HEK293T (cell line): ENCODE measurements at regions not wholly inside any gene's neighbourhood (a gene's known extent, or its start where the extent isn't known, plus 50 kb on each side); places are given as distances from the start of the nearest gene placed in this dataset.

Experiments used
- CTCF ChIA-PET: fragments of 350-600 bp; formaldehyde crosslinking; extraction: SDS; loops from one replicate; lab custom pipeline; 2021; ENCODE audit warnings: antibody characterized with exemption, inconsistent platforms; lab: Yijun Ruan, JAX
- POLR2A ChIA-PET: fragments of 350-600 bp; formaldehyde crosslinking; extraction: SDS; loops from one replicate; lab custom pipeline; 2020; ENCODE audit warnings: antibody characterized with exemption, inconsistent platforms; lab: Yijun Ruan, JAX
- DNase-seq: peaks from one replicate; pipeline ENCODE4 v3.0.0; 2012; ENCODE audit warnings: mixed read lengths; ENCODE audit errors: extremely low spot score
- ARNT ChIP-seq: fragments of 450-650 bp; IDR thresholded peaks from 2 replicates; pipeline ENCODE4 v1.6.1; 2017; ENCODE audit warnings: mild to moderate bottlenecking
- BHLHE40 ChIP-seq: fragments of 450-650 bp; IDR thresholded peaks from 2 replicates; pipeline ENCODE4 v1.6.1; 2016; ENCODE audit warnings: mild to moderate bottlenecking, moderate library complexity, borderline replicate concordance
- CTBP1 ChIP-seq: fragments of 450-650 bp; IDR thresholded peaks from 2 replicates; pipeline ENCODE4 v1.6.1; 2016; ENCODE audit warnings: borderline replicate concordance
- ELF4 ChIP-seq: fragments of 450-650 bp; IDR thresholded peaks from 2 replicates; pipeline ENCODE4 v1.6.1; 2017; ENCODE audit warnings: antibody characterized with exemption
- FOXA1 ChIP-seq: fragments of 450-650 bp; IDR thresholded peaks from 2 replicates; pipeline ENCODE4 v1.6.1; 2016; ENCODE audit warnings: mild to moderate bottlenecking
- FOXK2 ChIP-seq: fragments of 450-650 bp; IDR thresholded peaks from 2 replicates; pipeline ENCODE4 v1.6.1; 2016; ENCODE audit warnings: mild to moderate bottlenecking
- FOXM1 ChIP-seq: fragments of 450-650 bp; IDR thresholded peaks from 2 replicates; pipeline ENCODE4 v1.6.1; 2017; ENCODE audit warnings: mild to moderate bottlenecking, borderline replicate concordance
- HDGF ChIP-seq: fragments of 450-650 bp; IDR thresholded peaks from 2 replicates; pipeline ENCODE4 v1.6.1; 2017; ENCODE audit warnings: antibody characterized with exemption, borderline replicate concordance
- L3MBTL2 ChIP-seq: fragments of 450-650 bp; conservative IDR thresholded peaks from 2 replicates; pipeline ENCODE4 v1.6.1; 2016; ENCODE audit warnings: mild to moderate bottlenecking
- LEF1 ChIP-seq: fragments of 450-650 bp; IDR thresholded peaks from 2 replicates; pipeline ENCODE4 v1.6.1; 2017; ENCODE audit warnings: mild to moderate bottlenecking, borderline replicate concordance
- NFRKB ChIP-seq: fragments of 450-650 bp; IDR thresholded peaks from 2 replicates; pipeline ENCODE4 v1.6.1; 2016; ENCODE audit warnings: mild to moderate bottlenecking, moderate library complexity
- PKNOX1 ChIP-seq: fragments of 450-650 bp; IDR thresholded peaks from 2 replicates; pipeline ENCODE4 v1.6.1; 2016
- SP1 ChIP-seq: fragments of 450-650 bp; IDR thresholded peaks from 2 replicates; pipeline ENCODE4 v1.6.1; 2017
- SUZ12 ChIP-seq: fragments of 450-650 bp; IDR thresholded peaks from 2 replicates; pipeline ENCODE4 v1.6.1; 2016; ENCODE audit warnings: mild to moderate bottlenecking
- TARDBP ChIP-seq: fragments of 450-650 bp; IDR thresholded peaks from 2 replicates; pipeline ENCODE4 v1.6.1; 2016
- ZNF384 ChIP-seq: fragments of 450-650 bp; IDR thresholded peaks from 2 replicates; pipeline ENCODE4 v1.6.1; 2016

- no peak for TF ChIP-seq ARNT
- TF ChIP-seq SUZ12 = no peak
- TF ChIP-seq FOXM1 = no peak
- TF ChIP-seq BHLHE40 = no peak
- TF ChIP-seq ZNF384 = no peak
- TF ChIP-seq CTBP1 = no peak
- no peak for DNase-seq
- CTCF ChIA-PET = interaction anchor here (0.6 to 1.2 kb wide), 3 partner anchors 27 to 111 kb away, joined by 3 to 4 read pairs (median 3); no protein-coding TSS in a partner anchor
- POLR2A ChIA-PET = no interaction called here
Observed at GRCh38 chr11:101748572-101749344, 165.0 kb upstream of the TRPC6 start.

DNA sequence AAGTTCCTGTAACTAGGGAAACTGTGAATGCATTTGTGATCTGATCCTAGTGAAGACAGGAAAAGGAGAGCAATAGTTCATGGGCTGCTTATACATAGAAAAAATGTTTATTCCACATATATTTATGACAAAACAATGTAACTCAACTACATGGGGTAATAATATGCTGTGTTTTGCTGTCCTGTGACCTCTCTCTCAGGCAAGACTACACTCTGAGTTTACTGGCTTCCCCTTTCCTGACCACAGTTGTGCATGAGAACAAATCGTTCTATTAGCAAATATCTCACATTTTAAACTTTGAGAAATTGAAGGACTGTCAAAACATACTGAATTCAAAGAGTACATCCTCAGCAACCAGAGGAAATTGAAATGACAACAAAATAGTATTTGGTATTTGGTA lies 161.9 kb upstream of the TRPC6 start:
- POLR2A ChIA-PET = no interaction called here
- TF ChIP-seq HDGF = no peak
- TF ChIP-seq FOXA1 = no peak
- TF ChIP-seq PKNOX1 = no peak
- no peak for TF ChIP-seq FOXM1
- TF ChIP-seq LEF1 = no peak
- TF ChIP-seq NFRKB = no peak
- TF ChIP-seq BHLHE40 = no peak
- TF ChIP-seq ZNF384 = no peak
- no peak for TF ChIP-seq SUZ12
- TF ChIP-seq SP1 = no peak
- no peak for TF ChIP-seq FOXK2
- TF ChIP-seq CTBP1 = no peak
- TF ChIP-seq ELF4 = no peak
- no peak for TF ChIP-seq ARNT
- no peak for TF ChIP-seq L3MBTL2
- no peak for TF ChIP-seq TARDBP

DNA sequence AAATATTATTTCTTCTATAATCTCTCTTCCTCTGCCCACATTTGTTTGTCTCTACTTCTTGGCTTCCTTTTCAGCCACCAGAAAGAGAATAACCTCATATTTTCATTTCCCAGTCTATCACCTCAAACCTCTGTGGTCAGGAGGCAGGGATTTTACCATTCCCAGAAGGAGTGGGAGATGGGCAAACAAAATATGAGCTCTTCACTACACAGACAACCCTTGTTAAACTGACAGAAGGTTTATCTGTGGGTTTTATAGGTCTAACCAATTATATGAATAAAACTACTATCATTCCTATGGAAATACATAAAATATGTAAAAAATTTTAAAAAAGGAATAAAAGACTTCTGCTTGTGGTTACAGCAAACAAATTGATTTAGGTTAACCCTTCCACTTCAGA lies 160.0 kb upstream of the TRPC6 start:
- no peak for DNase-seq
- TF ChIP-seq FOXA1 (no peak), LEF1 (no peak), FOXK2 (no peak), ELF4 (no peak), L3MBTL2 (no peak), FOXM1 (no peak), NFRKB (no peak), SUZ12 (no peak), BHLHE40 (no peak), ZNF384 (no peak), TARDBP (no peak), CTBP1 (no peak), PKNOX1 (no peak), SP1 (no peak), HDGF (no peak), ARNT (no peak)
- ChIA-PET CTCF (no interaction called here), POLR2A (no interaction called here)

More for the DNA sequence above, 161.9 kb upstream of the TRPC6 start:
- no peak for DNase-seq
- CTCF ChIA-PET = no interaction called here

- POLR2A ChIA-PET = no interaction called here
Observed at GRCh38 chr11:101741479-101742175, 157.8 kb upstream of the TRPC6 start.

GRCh38 chr11:101741061-101741460 lies 157.3 kb upstream of the TRPC6 start:
- no peak for DNase-seq
- ChIA-PET CTCF (no interaction called here), POLR2A (no interaction called here)
- TF ChIP-seq PKNOX1 (no peak), FOXM1 (no peak), ZNF384 (no peak), ARNT (no peak), BHLHE40 (no peak), SUZ12 (no peak), NFRKB (no peak), CTBP1 (no peak), FOXA1 (no peak), FOXK2 (no peak), LEF1 (no peak), TARDBP (no peak), HDGF (no peak), ELF4 (no peak), L3MBTL2 (no peak), SP1 (no peak)

More at GRCh38 chr11:101741479-101742175, 157.8 kb upstream of the TRPC6 start:
- DNase-seq = no peak
- TF ChIP-seq HDGF = no peak
- TF ChIP-seq FOXM1 = no peak
- no peak for TF ChIP-seq L3MBTL2
- TF ChIP-seq NFRKB = no peak
- no peak for TF ChIP-seq LEF1
- no peak for TF ChIP-seq TARDBP
- no peak for TF ChIP-seq SP1
- no peak for TF ChIP-seq FOXA1
- TF ChIP-seq ELF4 = no peak
- TF ChIP-seq FOXK2 = no peak
- TF ChIP-seq BHLHE40 = no peak
- CTCF ChIA-PET = no interaction called here

- POLR2A ChIA-PET = no interaction called here
- CTCF ChIA-PET = no interaction called here
- no peak for DNase-seq
- TF ChIP-seq FOXK2 (no peak), SP1 (no peak), NFRKB (no peak), PKNOX1 (no peak), FOXA1 (no peak)
Observed at GRCh38 chr11:101738452-101738851, 154.6 kb upstream of the TRPC6 start.
